Body of pancreas (tissue), 4 donors: ENCODE measurements at regions not wholly inside any gene's neighbourhood (a gene's known extent, or its start where the extent isn't known, plus 50 kb on each side); places are given as distances from the start of the nearest gene placed in this dataset.

ENCODE experiments used
- POLR2A ChIP-seq, 3 donors: fragments of 450-650 bp; IDR thresholded peaks; one replicate each; pipeline ENCODE4 v1.6.1; 2016; ENCODE audit warnings: antibody characterized with exemption in 3 of 3, mild to moderate bottlenecking in 2 of 3
- TF ChIP-seq, protein P1 (sequence below), 7 experiments: fragments of 450-650 bp in 4 of 7; fragments of 200-600 bp in 3 of 7; sonication (generic) in 3 of 7; IDR thresholded peaks; one replicate each; pipeline ENCODE4 v1.5.1; 2016 to 2019; ENCODE audit warnings: antibody characterized with exemption in 7 of 7

DNA sequence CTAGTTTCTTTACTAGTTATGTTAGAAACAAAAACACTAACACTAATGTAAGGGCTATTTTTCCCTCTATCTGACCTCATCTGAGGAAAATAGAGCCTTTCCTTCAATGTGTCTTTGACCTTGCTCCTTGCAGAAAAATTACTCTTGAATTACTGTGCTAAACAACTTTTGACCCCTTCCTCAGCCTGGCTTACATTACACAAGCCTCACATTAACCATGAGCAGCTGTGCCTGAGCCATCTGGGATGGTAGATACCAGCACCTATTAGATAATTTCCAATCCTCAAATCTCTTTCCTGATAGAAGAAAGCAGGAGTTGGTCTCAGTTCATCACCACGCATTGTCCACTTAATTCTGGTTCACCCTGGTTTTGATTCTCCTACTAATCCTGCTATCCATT is 134.4 kb upstream of the NCAM1 start:
- no peak for TF ChIP-seq POLR2A (IDR thresholded peaks at IDR 0.05)
- TF ChIP-seq, protein P1, sequence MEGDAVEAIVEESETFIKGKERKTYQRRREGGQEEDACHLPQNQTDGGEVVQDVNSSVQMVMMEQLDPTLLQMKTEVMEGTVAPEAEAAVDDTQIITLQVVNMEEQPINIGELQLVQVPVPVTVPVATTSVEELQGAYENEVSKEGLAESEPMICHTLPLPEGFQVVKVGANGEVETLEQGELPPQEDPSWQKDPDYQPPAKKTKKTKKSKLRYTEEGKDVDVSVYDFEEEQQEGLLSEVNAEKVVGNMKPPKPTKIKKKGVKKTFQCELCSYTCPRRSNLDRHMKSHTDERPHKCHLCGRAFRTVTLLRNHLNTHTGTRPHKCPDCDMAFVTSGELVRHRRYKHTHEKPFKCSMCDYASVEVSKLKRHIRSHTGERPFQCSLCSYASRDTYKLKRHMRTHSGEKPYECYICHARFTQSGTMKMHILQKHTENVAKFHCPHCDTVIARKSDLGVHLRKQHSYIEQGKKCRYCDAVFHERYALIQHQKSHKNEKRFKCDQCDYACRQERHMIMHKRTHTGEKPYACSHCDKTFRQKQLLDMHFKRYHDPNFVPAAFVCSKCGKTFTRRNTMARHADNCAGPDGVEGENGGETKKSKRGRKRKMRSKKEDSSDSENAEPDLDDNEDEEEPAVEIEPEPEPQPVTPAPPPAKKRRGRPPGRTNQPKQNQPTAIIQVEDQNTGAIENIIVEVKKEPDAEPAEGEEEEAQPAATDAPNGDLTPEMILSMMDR (IDR thresholded peaks at IDR 0.05) = no peak
